Keratinocyte (primary cell): ENCODE measurements at regions not wholly inside any gene's neighbourhood (a gene's known extent, or its start where the extent isn't known, plus 50 kb on each side); places are given as distances from the start of the nearest gene placed in this dataset.

ENCODE experiments used
- CTCF ChIP-seq, 3 experiments: IDR thresholded peaks in 1 of 3; conservative IDR thresholded peaks in 1 of 3; optimal IDR thresholded peaks in 1 of 3; 2 replicates in 2 of 3; 3 replicates in 1 of 3; pipeline versions ENCODE3 to v1.5.1; 2011; ENCODE audit warnings: low read length in 3 of 3, mild to moderate bottlenecking in 3 of 3, moderate library complexity in 2 of 3, control low read depth in 1 of 3, inconsistent platforms in 1 of 3; ENCODE audit not compliant: insufficient read depth in 2 of 3; ENCODE audit errors: extremely low read depth in 1 of 3
- EZH2 ChIP-seq: IDR thresholded peaks from one replicate; pipeline ENCODE4 v1.6.1; 2012; ENCODE audit warnings: inconsistent platforms, mild to moderate bottlenecking, low read length, moderate library complexity

- TF ChIP-seq EZH2, result no peak
- no peak for TF ChIP-seq CTCF (optimal IDR thresholded peaks at IDR 0.05 in 1 of 3, IDR thresholded peaks at IDR 0.05 in 1 of 3, conservative IDR thresholded peaks at IDR 0.05 in 1 of 3; ENCODE audit: extremely low read depth in 1 of 3, insufficient read depth in 2 of 3, low read length in 3 of 3)
Measured at GRCh38 chr3:106086038-106086437, 217.2 kb upstream of the CBLB start.
